Suprapubic skin (tissue), 4 donors: ENCODE measurements at regions not wholly inside any gene's neighbourhood (a gene's known extent, or its start where the extent isn't known, plus 50 kb on each side); places are given as distances from the start of the nearest gene placed in this dataset.

Experiments
- DNase-seq, 2 donors: peaks; one replicate each; pipeline ENCODE4 v3.0.0-alpha.2; 2019; ENCODE audit warnings: low spot score in 2 of 2
- H3K27ac ChIP-seq: fragments of 200-600 bp; sonication (generic); one replicate; pipeline ENCODE4 v1.5.1; 2019
- H3K27me3 ChIP-seq: fragments of 200-600 bp; sonication (generic); one replicate; pipeline ENCODE4 v1.5.1; 2019
- H3K36me3 ChIP-seq: fragments of 200-600 bp; sonication (generic); one replicate; pipeline ENCODE4 v1.5.1; 2019
- H3K4me1 ChIP-seq: fragments of 200-600 bp; sonication (generic); one replicate; pipeline ENCODE4 v1.5.1; 2019
- H3K4me3 ChIP-seq: fragments of 200-600 bp; sonication (generic); one replicate; pipeline ENCODE4 v1.5.1; 2019; ENCODE audit warnings: mild to moderate bottlenecking
- H3K9me3 ChIP-seq: fragments of 200-600 bp; sonication (generic); one replicate; pipeline ENCODE4 v1.5.1; 2019
- EP300 ChIP-seq: sonication (generic); formaldehyde crosslinking; IDR thresholded peaks from one replicate; pipeline ENCODE4 v1.6.1; 2017; ENCODE audit warnings: antibody characterized with exemption
- POLR2A ChIP-seq, 2 donors: fragments of 450-650 bp; IDR thresholded peaks; one replicate each; pipeline ENCODE4 v1.6.1; 2017; ENCODE audit warnings: antibody characterized with exemption in 2 of 2, mild to moderate bottlenecking in 2 of 2, moderate library complexity in 2 of 2
- POLR2AphosphoS5 ChIP-seq, 3 donors: sonication (generic); formaldehyde crosslinking; IDR thresholded peaks; one replicate each; pipeline ENCODE4 v1.6.1; 2017; ENCODE audit warnings: antibody characterized with exemption in 3 of 3
- WGBS: methylation state at CpG from one replicate; pipeline ENCODE4 v1.1.5; 2018; 5-methylcytosine and 5-hydroxymethylcytosine counted together
- TF ChIP-seq, protein P1 (sequence below), 2 donors: fragments of 200-600 bp in 1 of 2; fragments of 450-650 bp in 1 of 2; sonication (generic) in 1 of 2; IDR thresholded peaks; one replicate each; pipeline ENCODE4 v1.5.1; 2016 to 2019; ENCODE audit warnings: antibody characterized with exemption in 2 of 2, mild to moderate bottlenecking in 1 of 2, moderate library complexity in 1 of 2

DNA sequence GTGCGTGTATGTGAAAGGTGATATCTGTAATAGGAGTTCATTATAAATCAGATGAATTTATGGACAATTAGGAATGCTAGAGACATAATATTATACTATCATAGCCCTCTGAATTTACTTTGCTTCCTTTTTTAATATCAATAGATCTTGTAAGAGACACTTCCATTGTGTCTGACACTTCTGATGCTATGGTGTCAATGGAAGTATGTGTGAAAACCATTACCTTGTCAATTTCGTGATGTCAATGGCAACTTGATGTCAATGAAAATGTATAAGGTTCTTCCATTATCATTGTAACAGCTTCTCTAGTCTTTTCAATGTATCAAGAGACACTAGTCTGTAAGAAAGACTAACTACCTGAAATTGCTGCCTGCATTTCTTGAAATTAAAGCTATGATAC lies 296.8 kb upstream of the DPYD start:
- Histone ChIP-seq H3K36me3 (no peaks in the 10 kb centered on the region), H3K27ac (no peak overlapping the region), H3K4me1 (no peaks in the 10 kb centered on the region), H3K9me3 (no peaks in the 10 kb centered on the region), H3K4me3 (no peak overlapping the region), H3K27me3 (no peaks in the 10 kb centered on the region)
- WGBS = 78% methylated on average over 2 of the region's 2 CpGs
- no peak for DNase-seq
- TF ChIP-seq, protein P1, sequence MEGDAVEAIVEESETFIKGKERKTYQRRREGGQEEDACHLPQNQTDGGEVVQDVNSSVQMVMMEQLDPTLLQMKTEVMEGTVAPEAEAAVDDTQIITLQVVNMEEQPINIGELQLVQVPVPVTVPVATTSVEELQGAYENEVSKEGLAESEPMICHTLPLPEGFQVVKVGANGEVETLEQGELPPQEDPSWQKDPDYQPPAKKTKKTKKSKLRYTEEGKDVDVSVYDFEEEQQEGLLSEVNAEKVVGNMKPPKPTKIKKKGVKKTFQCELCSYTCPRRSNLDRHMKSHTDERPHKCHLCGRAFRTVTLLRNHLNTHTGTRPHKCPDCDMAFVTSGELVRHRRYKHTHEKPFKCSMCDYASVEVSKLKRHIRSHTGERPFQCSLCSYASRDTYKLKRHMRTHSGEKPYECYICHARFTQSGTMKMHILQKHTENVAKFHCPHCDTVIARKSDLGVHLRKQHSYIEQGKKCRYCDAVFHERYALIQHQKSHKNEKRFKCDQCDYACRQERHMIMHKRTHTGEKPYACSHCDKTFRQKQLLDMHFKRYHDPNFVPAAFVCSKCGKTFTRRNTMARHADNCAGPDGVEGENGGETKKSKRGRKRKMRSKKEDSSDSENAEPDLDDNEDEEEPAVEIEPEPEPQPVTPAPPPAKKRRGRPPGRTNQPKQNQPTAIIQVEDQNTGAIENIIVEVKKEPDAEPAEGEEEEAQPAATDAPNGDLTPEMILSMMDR (IDR thresholded peaks at IDR 0.05) = no peak
- no peak for TF ChIP-seq POLR2A (IDR thresholded peaks at IDR 0.05)
- TF ChIP-seq POLR2AphosphoS5 (IDR thresholded peaks at IDR 0.05) = no peak
- TF ChIP-seq EP300 = no peak

DNA sequence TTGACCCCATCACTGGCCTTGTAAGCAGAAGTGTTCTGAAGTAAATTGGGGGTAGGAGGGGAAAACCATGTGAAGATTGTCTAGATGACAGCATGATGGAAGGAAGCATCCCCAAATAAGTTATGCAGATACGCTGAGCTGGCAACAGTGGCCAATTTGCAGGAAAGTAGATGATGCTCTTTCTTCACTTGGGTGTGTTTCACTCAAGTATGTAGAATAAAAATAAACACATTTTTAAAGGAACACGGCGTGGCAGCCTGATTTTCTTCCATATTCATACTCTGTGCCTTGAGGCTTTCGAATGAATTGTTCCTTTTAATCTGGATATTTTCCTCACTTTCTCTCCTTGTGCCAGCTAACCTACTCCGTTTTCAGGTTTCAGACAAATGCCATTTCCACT lies 295.5 kb upstream of the DPYD start:
- WGBS = 57% methylated on average over 5 of the region's 5 CpGs
- H3K27me3 ChIP-seq = no peaks in the 10 kb centered on the region
- H3K4me1 ChIP-seq = no peaks in the 10 kb centered on the region
- no peaks in the 10 kb centered on the region for H3K36me3 ChIP-seq
- no peak for TF ChIP-seq POLR2A (IDR thresholded peaks at IDR 0.05)
- TF ChIP-seq POLR2AphosphoS5 (IDR thresholded peaks at IDR 0.05) = no peak
- TF ChIP-seq EP300 = no peak
- TF ChIP-seq, protein P1 (IDR thresholded peaks at IDR 0.05) = no peak
- no peaks in the 10 kb centered on the region for H3K9me3 ChIP-seq
- DNase-seq = no peak
- H3K4me3 ChIP-seq = no peak overlapping the region
- no peak overlapping the region for H3K27ac ChIP-seq

DNA sequence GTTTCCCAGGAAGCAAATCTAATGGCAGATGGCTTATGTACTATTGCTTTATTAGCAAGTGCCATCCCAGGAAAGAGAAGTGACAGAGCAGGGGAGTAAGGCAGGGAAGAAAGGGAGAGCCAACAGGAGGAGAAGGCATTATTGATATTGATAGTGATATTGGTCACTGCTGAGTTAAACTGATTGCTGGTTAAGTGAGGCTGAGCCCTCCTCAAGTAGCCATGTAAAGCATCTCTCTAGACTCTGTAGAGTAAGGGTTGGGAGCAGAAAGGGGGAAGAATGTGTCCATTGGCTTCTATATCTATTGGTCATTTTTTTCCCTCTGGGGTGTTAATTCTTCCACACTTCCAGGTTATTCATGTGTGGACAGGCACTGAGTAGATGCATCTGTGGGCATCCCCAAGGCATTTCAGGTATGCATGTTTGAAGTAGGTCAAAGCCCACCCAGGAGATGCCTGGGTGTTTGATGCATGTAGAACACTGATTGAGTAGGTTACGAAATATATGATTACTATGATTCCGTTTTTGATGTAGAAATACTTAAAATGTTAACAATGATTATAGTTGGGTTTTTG lies 290.5 kb upstream of the DPYD start:
- no peaks in the 10 kb centered on the region for H3K27me3 ChIP-seq

DNA sequence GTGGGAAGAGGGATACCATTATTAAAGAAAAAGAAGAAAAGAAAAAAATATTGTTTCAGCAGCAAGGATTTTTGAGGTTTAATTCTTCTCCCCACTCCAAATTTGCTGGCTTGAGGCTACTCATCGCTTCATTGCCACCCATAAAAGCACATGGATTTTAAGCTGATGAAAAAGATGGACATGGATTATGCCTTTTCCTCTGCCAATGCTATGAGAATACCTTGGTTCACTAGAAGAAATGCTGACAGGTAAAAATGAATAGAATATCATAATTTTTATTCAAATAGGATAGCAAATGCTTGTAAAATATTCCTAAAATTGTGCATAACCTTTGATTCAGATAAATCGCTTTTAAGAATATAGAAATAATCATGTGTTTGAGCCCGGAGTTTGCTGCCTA lies 289.7 kb upstream of the DPYD start:
- Histone ChIP-seq H3K4me3 (no peak overlapping the region), H3K27me3 (no peaks in the 10 kb centered on the region), H3K4me1 (no peaks in the 10 kb centered on the region), H3K36me3 (no peaks in the 10 kb centered on the region), H3K27ac (no peak overlapping the region), H3K9me3 (no peaks in the 10 kb centered on the region)
- DNase-seq = no peak
- no peak for TF ChIP-seq EP300
- TF ChIP-seq POLR2AphosphoS5 (IDR thresholded peaks at IDR 0.05) = no peak
- TF ChIP-seq, protein P1 (IDR thresholded peaks at IDR 0.05) = no peak
- TF ChIP-seq POLR2A (IDR thresholded peaks at IDR 0.05) = no peak
- WGBS = 89% methylated on average over 3 of the region's 3 CpGs

More for the DNA sequence above, 290.5 kb upstream of the DPYD start:
- Histone ChIP-seq H3K4me1 (no peaks in the 10 kb centered on the region), H3K36me3 (no peaks in the 10 kb centered on the region), H3K4me3 (no peak overlapping the region), H3K9me3 (no peaks in the 10 kb centered on the region), H3K27ac (no peak overlapping the region)
- TF ChIP-seq, protein P1 (IDR thresholded peaks at IDR 0.05) = no peak
- TF ChIP-seq EP300 (no peak), POLR2A (IDR thresholded peaks at IDR 0.05) (no peak), POLR2AphosphoS5 (IDR thresholded peaks at IDR 0.05) (no peak)
- DNase-seq = no peak
- 94% methylated on average over 2 of the region's 2 CpGs for WGBS

DNA sequence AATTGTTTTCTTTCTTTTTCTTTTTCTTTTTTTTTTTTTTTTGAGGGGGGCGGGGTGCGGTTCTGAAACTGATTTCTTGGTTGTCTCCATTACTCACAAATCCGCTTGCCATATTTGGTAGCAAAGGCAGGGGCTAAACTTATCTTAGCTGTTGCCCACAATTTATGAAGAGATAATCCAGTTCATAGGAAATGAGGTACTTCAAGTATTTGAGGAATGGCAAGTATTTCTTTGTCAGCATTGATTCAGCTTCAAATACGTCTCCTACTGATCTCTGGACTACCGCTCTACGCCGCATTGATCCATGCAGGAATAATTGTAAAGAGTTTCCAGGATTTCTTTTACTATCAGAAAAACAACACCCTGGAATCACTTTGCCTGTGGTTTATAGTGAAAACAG lies 289.2 kb upstream of the DPYD start:
- Histone ChIP-seq H3K27me3 (no peaks in the 10 kb centered on the region), H3K4me3 (no peak overlapping the region), H3K4me1 (no peaks in the 10 kb centered on the region), H3K9me3 (no peaks in the 10 kb centered on the region), H3K36me3 (no peaks in the 10 kb centered on the region), H3K27ac (no peak overlapping the region)
- no peak for DNase-seq
- WGBS = 40% methylated on average over 7 of the region's 7 CpGs
- TF ChIP-seq POLR2A (IDR thresholded peaks at IDR 0.05) = no peak
- TF ChIP-seq, protein P1 (IDR thresholded peaks at IDR 0.05) = no peak
- TF ChIP-seq POLR2AphosphoS5 (IDR thresholded peaks at IDR 0.05) = no peak
- TF ChIP-seq EP300 = no peak
